GM21390 (cell line): ENCODE measurements at regions not wholly inside any gene's neighbourhood (a gene's known extent, or its start where the extent isn't known, plus 50 kb on each side); places are given as distances from the start of the nearest gene placed in this dataset.
A peak's percentile ranks its signal among the peaks of the same experiment; 100 is the strongest.

Source experiments
- ATAC-seq: cut with Tn5 transposase; IDR thresholded peaks from one replicate; pipeline ENCODE4 v1.9.1; 2021; ENCODE audit not compliant: unreplicated experiment

DNA sequence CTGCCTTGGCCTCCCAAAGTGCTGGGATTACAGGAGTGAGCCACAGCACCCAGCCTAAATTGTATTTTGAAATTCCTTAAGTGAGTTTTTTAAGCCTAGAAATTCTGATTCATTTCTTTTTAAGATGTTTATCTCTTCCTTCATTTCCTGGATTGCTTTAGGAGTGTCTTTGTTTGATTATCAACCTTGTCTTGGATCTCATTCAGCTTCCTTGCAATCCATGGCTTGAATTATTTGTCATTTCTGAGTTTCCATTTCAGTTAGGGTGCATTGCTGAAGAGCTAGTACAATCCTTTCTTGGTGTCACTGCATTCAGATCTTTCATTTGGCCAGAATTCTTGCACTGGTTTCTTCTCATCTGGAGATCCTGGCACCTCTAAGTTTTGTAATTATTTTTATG lies 606.4 kb upstream of the ZNF804A start:
- no peak for ATAC-seq

DNA sequence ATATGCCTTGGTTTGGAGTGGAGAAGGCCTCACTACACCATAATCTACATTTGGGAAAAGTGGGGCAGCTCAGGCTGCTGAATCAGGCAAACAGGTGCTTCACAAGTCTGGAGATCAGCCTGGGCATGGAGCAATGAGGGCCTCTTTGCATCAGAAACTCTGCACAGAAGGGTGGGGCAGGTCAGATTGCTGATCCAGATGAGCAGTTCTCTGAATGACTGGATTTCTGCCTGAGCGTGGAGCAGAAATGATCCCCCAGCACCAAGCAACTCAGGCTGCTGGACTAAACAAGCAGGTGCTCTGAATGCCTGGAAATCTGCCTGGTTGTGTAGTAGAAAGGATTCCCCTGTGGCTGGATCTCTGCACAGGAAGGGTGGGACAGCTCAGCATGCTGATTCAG lies 605.3 kb upstream of the ZNF804A start:
- peak; percentile 66 for ATAC-seq

DNA sequence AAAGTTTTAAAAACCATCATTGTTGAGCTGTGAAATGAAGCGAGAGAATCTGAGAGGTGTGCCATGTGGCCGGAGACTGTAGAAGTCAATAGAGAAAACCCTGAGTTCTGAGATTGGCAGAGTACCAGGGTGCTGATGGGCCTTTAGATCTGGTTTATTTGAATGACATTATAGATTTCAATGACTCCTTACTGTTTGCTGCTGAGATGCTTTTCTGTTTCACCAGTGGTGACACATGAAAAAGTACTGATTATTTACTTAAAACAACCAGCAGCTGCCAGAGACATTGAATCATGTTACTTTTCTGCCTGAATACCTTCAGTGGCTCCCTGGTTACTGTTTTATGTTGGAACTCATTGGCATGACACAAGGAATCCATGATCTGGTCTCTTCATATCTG lies 602.7 kb upstream of the ZNF804A start:
- no peak for ATAC-seq

DNA sequence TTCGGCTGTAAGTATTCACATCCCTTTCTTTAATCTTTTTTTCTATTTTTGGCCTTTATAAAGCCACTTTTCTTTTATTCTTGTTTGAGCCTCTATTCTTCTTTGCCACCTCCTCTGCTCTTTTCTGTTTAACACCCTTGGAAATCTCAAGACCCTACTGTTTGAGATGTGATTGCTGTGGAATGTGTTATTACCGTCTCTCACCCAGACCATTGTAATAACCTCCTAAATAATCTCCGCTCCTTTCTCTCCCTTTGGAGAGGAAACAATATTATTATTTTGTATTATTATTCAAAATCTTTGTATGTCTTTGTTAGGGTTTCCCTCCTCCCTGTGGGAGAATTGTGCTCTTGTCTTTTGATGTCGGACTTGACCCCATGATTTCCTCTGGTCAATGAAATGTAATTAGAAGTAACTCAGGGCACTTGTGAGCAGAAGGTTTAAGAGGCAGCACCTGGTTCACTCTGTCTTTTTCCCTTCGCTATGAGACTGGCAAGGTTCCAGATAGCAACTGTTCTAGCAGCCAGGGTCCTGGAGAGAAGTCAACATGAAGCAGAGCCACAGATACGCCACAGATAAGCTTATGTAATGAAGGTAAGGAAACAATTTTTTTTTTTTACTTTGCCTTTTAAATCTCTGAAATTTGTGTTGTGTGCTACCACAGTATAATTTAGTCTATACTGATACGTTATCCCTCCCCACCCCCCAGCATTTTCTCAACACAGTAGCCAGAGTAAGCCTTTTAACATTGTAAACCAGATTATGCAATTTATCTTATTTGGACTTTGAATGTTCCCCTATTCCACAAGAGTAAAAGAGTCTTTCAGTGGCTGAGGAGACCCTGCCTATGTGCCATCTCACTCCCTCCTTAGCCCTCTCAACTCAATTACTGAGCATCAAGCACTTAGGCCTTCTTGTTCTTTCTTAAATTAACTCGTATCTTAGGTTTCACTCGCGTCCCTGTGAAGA lies 601.2 kb upstream of the ZNF804A start:
- no peak for ATAC-seq

DNA sequence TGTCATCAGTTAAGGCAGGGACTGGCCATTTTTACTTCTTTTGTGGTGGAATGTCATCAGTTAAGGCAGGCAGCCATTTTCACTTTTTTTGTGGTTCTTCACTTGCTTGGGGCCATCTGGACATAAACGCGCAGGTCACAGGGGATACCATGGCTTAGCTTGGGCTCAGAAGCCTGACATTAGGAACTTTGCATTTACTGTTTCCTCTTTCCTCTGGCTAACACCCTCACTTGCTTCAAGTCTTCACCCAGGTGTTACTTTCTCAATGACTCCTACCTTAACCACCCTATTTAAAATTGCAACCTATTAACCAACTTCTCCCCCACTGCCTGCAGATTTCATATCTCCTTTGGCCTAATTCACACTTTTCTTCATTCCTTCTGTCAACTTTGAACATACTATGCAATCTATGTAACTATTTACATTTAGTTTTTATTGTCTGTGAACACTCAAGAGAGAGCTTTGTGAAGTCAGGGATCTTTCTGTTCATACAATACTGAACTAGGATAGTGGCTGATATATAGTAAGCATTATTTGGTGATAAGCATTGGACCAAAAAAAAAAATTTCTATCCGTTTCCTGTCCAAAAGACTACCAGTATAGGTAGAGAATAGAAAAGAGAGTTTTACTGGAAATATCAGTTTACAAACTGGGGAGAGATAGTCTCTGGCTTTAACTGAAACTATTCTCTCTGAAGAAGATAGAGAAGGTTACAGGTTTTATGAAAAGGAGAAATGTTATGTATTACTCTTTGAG lies 600.1 kb upstream of the ZNF804A start:
- peak; percentile 93 for ATAC-seq

DNA sequence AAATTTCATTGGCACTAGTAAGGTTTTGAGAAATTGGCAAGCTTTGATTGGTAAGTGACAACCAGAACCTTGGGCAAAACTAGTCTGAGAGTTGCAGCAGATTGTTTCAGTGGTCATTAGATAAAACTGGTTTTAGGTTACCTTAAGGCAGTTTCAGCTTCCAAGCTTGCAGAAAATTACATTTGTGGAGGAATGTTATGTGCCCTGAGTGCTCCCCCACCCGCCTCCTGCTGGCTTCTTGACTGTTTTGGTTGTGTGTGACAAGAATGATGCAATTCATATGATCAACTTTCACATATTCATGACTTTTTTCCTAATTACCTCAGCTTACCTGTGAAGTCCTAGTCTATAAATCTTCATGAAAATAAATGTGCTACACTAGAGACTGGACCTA lies 599.5 kb upstream of the ZNF804A start:
- ATAC-seq = peak; percentile 25

DNA sequence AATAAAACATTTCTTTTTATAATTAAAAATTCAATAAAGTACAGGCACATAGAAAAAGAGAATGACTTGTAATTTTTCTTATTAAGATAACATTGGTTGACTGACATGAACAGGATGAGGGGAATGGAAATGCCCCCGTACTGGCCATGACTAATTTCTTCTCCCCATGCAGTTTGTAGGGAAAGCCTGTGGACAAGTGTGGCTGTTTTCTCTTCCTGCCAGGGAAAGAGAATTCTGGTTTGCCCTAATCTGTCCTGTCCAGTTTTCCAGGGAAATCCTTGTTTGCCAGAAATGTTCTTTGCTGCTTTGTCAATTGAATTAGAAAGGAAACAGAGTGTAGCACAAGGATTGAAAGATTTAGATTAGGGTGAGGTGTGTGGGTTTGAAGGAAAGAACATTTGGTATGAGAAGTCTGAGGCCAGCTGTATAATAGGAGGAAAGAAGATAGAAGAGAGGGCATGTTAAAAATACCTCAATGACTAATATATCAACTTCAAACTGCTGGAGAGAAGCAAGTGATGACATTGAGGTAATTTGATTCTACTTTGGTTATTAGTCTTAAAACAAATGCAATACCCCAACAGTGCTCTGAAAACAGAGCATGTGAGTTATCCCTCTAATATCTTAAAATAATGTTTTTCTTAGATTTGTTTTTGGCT lies 593.9 kb upstream of the ZNF804A start:
- peak; percentile 85 for ATAC-seq

DNA sequence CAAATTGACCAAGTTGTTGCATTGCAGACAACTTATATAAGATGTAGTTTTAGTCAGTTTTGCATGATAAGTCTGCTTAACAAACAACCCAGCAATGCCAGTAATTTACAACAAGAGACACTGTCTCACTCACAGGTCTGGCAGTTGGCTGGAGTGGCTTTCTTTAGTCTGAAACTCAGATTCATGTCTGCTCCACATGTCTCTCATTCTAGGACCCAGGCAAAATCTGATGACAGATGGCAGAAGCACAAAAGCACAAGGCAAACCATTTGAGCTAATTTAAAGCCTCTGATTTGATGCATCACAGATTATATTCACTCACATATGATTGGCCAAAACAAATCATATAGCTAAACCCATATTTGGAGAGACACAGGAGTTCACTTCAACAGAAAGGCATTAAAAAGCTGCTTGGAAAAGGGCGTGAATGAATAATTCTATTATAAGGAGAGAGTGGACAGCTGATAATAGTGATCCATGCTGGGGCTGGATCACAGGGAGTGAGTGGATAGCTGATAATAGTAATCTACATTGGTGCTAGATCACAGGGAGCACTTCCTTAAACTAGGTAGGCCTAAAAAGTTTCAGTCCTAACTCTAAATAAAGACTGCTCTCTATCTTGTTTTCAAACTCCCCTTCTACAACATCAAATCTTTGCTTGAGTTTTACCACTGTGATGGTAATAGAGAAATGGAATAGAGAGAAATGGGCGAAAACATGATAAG lies 593.2 kb upstream of the ZNF804A start:
- peak; percentile 51 for ATAC-seq

DNA sequence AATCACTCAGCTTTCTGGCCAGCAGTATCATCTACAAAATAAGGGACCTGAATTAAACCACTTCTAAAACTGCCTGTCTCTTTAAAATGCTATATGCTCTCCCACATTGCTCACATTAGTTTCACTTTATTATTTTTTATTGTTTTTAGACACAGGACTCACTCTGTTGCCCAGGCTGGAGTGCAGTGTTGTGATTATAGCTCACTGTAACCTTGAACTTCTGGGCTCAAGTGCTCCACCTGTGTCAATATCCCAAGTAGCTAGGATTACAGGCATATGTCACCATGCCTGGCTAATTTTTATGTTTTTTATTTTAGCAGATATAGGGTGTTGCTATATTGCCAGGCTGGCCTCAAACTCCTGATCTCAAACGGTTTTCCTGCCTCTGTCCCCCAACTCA lies 591.3 kb upstream of the ZNF804A start:
- ATAC-seq = no peak

DNA sequence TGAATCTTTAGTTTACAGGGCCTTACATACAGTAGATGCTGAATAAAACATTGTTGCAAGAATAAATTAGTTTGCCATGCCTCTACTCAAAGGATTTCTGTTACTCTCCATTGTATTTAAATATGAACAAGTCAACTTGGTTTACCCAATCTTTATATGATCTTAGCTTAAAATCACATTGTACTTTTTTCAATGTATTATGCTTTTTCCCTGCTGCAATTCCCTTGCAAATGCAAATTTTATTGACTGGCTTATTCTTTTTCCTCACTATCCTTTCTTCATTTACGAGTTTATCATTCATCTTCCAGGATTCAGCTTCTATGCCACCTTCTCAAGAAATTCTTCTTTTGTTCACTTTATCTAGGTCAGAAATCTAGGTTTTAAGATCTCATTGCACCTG lies 571.4 kb upstream of the ZNF804A start:
- no peak for ATAC-seq

DNA sequence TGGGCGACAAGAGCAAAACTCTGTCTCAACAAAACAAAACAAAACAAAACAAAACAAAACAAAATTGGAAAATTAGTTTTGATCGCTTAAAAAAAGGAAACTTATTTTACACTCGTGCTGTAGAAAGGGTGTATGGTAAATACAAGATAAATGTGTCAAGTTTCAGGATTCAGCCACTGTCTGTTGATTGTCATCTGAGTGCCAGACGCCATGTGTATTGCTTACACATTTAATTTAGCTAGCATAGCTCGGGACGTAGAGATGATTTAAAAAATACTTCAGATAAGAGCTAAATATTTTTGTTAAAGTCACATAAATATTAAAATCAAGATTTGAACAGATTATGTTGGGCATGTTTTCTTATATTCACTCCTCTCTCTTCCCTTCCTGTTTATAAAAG lies 568.1 kb upstream of the ZNF804A start:
- ATAC-seq = no peak

DNA sequence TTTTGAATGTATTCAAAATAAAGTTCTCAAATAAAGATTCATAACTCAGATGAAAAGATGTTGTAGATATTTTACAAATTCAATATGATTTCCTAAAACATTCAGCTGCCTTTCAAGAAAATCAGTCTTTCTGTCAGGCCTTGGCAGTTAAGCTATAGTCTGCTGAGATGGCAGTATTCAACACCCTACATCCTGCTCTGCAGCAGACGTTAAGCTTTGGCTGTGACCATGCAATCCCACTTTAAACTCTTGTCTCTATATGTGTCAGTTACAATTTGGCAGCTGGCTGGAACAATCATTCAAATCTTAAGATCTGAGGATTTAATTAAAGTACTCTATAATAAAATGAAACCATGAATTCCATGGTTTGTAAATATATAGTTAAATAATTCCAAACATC lies 567.3 kb upstream of the ZNF804A start:
- no peak for ATAC-seq

DNA sequence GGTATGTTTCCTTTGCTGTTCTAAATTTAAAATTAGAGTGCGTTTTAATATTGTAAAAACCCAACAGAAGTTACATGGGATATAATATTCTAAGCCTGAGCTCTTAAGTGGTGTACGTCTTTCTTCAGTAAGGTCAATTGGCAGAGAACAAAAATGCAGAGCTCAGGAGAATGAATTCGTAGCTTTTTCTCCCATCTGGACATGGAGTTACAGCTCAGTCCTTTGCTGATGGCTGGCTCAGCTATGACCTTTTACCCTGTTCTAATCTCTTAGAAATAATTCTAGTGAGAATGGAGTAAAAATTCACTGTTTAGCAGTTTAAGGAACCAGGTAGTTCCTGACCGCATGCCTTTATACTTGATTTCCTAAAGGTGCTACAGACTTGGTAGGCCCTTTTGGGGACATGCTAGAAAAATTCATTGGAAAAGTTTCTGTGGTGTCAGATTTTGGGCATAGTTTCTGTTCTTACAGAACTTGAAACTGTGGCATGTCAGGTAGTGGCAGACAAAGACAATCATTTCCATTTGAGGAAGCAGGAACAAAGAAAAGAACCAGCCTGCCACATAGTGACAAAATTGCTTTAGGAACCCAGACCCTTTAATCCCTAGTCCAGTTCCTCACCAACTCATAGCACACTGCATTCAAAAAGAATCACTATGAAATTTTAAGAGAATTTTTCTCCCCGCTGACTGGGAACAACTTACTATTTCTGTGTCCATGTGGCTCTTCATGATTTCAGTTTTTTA lies 566.8 kb upstream of the ZNF804A start:
- no peak for ATAC-seq

DNA sequence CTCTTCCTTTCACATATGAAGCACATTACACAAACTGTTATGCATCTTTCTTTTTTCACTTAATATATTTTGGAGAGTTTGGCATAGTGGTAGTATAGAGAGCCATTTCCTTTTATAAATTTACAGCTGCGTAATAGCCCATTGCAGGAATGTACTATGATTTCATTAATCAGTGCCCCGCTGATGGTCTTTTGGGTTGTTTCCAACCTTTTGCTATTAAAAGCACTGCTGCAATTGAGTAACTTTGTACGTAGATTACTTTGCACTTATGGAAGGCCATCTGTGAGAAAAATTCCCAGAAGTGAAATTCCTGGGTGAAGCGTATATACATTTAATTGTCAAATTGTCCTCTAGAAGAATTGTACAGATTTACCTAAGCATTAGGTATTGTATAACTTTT lies 565.3 kb upstream of the ZNF804A start:
- no peak for ATAC-seq

DNA sequence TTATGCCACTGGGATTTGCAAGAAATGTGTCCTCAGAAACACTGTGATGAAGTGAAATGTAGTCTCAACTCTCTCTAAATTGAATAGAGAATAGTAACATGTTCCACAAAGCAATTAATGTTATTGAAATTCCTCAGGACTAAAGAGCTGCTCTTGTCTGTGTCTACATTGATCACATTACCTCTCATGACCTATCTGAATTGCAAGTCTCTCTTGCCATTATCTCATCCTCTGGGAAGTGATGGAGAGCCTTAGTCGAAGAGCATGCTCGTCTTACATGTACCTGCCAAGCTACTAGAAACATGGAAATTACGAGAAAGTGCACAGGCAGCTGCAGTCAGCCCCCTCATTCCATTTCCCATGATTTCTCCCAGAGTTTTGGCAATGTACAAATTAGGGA lies 561.1 kb upstream of the ZNF804A start:
- ATAC-seq = no peak

DNA sequence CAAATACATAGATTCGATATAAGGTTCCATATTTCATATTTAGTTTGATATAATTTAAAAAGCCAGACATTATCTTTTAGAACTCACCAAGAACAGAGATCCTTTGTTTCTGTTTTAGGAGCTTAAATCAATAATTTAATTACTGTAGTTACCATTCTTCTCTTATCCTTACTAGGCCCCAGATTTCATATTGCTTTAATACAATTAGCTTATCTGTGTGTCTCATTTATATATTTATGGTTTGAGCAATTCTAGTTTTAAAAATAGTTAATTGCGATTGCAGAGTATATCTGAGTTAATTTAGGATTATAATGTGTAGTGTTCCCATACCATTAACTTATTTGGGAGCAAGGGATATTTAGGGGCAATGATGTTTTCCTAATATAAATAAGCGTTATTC lies 558.8 kb upstream of the ZNF804A start:
- no peak for ATAC-seq

DNA sequence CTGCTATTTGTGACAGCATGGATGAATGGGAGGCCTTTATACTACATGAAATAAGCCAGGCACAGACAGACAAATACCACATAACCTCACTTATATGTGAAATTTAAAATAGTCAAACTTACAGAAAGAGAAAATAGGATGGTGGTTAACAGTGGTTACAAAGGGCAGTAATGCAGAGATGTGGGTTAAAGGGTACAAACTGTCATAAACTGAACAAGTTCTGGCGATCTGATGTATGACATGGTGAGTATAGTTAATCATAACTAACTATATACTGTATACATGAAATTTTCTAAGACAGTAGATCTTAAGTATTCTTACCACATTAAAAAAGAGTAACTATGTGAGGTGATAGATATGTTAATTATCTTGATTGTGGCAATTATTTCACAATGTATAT lies 558.1 kb upstream of the ZNF804A start:
- ATAC-seq = no peak

DNA sequence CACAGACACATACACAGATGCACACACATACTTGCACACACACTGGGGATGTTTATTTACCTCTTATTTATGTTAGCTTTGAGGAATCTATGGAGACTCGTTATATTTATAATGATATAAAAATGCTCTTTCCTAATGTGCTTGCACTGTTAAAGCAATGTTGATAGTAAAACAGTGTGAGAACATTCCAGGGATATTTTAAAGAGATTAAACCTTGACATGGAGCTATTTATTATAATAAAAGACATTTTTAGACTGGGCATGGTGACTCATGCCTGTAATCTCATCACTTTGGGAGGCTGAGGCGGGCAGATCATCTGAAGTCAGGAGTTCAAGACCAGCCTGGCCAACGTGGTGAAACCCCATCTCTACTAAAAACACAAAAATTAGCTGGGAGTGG lies 557.3 kb upstream of the ZNF804A start:
- ATAC-seq = no peak

DNA sequence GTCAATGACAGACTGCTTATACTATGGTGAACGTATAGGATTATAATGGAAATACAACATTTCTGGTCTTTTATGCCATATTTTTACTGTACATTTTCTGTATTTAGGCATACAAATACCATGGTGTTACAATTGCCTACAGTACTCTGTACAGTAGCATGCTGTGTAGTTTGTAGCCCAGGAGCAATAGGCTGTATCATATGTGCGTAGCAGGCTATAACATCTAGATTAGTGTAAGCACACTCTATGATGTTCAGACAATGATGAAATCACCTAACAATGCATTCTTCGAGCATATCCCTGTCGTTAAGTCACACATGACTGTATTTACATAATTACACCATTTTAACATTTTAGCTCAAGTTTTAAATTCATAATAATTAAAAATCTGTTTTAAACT lies 556.6 kb upstream of the ZNF804A start:
- ATAC-seq = no peak

DNA sequence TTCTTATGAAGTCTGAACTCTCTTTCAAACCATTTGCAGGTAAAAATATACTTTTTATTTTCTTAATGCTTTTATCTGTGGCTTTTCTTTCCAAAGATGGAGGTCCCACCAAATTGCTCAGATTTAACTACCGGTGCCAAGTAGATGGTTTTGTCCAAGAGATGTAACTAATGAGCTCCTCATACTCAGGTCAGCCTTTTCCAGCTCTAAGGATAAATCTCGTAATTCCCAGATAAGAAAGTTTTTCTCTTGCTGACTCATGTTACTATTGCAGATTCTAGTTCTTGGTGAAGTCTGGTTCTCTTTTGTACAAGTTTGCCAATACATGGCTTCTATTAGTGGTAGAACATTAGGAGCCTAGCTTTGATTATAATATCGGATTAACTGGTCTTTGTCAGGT lies 550.8 kb upstream of the ZNF804A start:
- ATAC-seq = no peak
